DMS79 (cell line): ENCODE measurements at regions not wholly inside any gene's neighbourhood (a gene's known extent, or its start where the extent isn't known, plus 50 kb on each side); places are given as distances from the start of the nearest gene placed in this dataset.

Experiments
- DNase-seq: peaks from one replicate; lab custom pipeline; 2025; lab: John Stamatoyannopoulos, UW

- DNase-seq = no peak
Measured at GRCh38 chr14:101179691-101180211, 276.2 kb upstream of the RTL1 start.

- no peak for DNase-seq
Measured at GRCh38 chr14:101181446-101182313, 278.2 kb upstream of the RTL1 start.

GRCh38 chr14:101182476-101182875 is 279.0 kb upstream of the RTL1 start:
- DNase-seq = no peak

- no peak for DNase-seq
Measured at GRCh38 chr14:101183376-101184103, 280.0 kb upstream of the RTL1 start.

- no peak for DNase-seq
Measured at GRCh38 chr14:101184104-101184455, 280.6 kb upstream of the RTL1 start.

- no peak for DNase-seq
Measured at GRCh38 chr14:101184572-101184971, 281.1 kb upstream of the RTL1 start.

GRCh38 chr14:101185073-101185835 is 281.7 kb upstream of the RTL1 start:
- no peak for DNase-seq

- no peak for DNase-seq
Measured at GRCh38 chr14:101185946-101186345, 282.4 kb upstream of the RTL1 start.

- DNase-seq = no peak
Measured at GRCh38 chr14:101186544-101186943, 283.0 kb upstream of the RTL1 start.

- DNase-seq = no peak
Measured at GRCh38 chr14:101186992-101187815, 283.7 kb upstream of the RTL1 start.

- DNase-seq = no peak
Measured at GRCh38 chr14:101187816-101188570, 284.5 kb upstream of the RTL1 start.

- no peak for DNase-seq
Measured at GRCh38 chr14:101188571-101188915, 285.0 kb upstream of the RTL1 start.

GRCh38 chr14:101189266-101189665 is 285.7 kb upstream of the RTL1 start:
- DNase-seq = no peak

GRCh38 chr14:101189962-101190560 is 286.5 kb upstream of the RTL1 start:
- DNase-seq = no peak

- DNase-seq = no peak
Measured at GRCh38 chr14:101191101-101191720, 287.7 kb upstream of the RTL1 start.

- DNase-seq = no peak
Measured at GRCh38 chr14:101191721-101192660, 288.5 kb upstream of the RTL1 start.

- no peak for DNase-seq
Measured at GRCh38 chr14:101192661-101193000, 289.1 kb upstream of the RTL1 start.

GRCh38 chr14:101193106-101193844 is 289.8 kb upstream of the RTL1 start:
- no peak for DNase-seq
